ENCODE measurements at regions not wholly inside any gene's neighbourhood (a gene's known extent, or its start where the extent isn't known, plus 50 kb on each side); places are given as distances from the start of the nearest gene placed in this dataset.
"Not testable (repeated sequence)": the region's sequence is repeated elsewhere in the genome, so short reads cannot be mapped to it uniquely, and the experiment has no call there.

- Histone ChIP-seq H3K4me3 (no peak overlapping the region), H3K27ac (no peak overlapping the region)
Observed at GRCh38 chr3:161598639-161599038, 102.0 kb downstream of the OTOL1 start.

- no peak overlapping the region for H3K4me3 ChIP-seq
- no peak overlapping the region for H3K27ac ChIP-seq
Observed at GRCh38 chr3:161599697-161600096, 103.1 kb downstream of the OTOL1 start.

GRCh38 chr3:161600173-161600572 is 103.6 kb downstream of the OTOL1 start:
- no peak overlapping the region for H3K27ac ChIP-seq
- no peak overlapping the region for H3K4me3 ChIP-seq

- H3K4me3 ChIP-seq = no peak overlapping the region
- no peak overlapping the region for H3K27ac ChIP-seq
Observed at GRCh38 chr3:161602475-161602874, 105.9 kb downstream of the OTOL1 start.

GRCh38 chr3:161602918-161603317 is 106.3 kb downstream of the OTOL1 start:
- H3K4me3 ChIP-seq = no peak overlapping the region
- H3K27ac ChIP-seq = no peak overlapping the region

- H3K27ac ChIP-seq = no peak overlapping the region
- no peak overlapping the region for H3K4me3 ChIP-seq
Observed at GRCh38 chr3:161607056-161607455, 110.4 kb downstream of the OTOL1 start.

GRCh38 chr3:161619351-161619750 is 122.7 kb downstream of the OTOL1 start:
- no peak overlapping the region for H3K27ac ChIP-seq
- H3K4me3 ChIP-seq = no peak overlapping the region

- Histone ChIP-seq H3K27ac (no peak overlapping the region), H3K4me3 (no peak overlapping the region)
Observed at GRCh38 chr3:161630794-161631193, 134.2 kb downstream of the OTOL1 start.

- Histone ChIP-seq H3K4me3 (no peak overlapping the region), H3K27ac (no peak overlapping the region)
Observed at GRCh38 chr3:161631536-161631935, 134.9 kb downstream of the OTOL1 start.

- no peak overlapping the region for H3K27ac ChIP-seq
- H3K4me3 ChIP-seq = no peak overlapping the region
Observed at GRCh38 chr3:161637559-161637958, 141.0 kb downstream of the OTOL1 start.

GRCh38 chr3:161639095-161639494 is 142.5 kb downstream of the OTOL1 start:
- not testable (repeated sequence) for H3K4me3 ChIP-seq, H3K27ac ChIP-seq

GRCh38 chr3:161640181-161640580 is 143.6 kb downstream of the OTOL1 start:
- H3K4me3 ChIP-seq = no peak overlapping the region

GRCh38 chr3:161641287-161641686 is 144.7 kb downstream of the OTOL1 start:
- Histone ChIP-seq H3K4me3 (no peak overlapping the region), H3K27ac (no peak overlapping the region)

More at GRCh38 chr3:161640181-161640580, 143.6 kb downstream of the OTOL1 start:
- H3K27ac ChIP-seq = no peak overlapping the region

- no peak overlapping the region for H3K27ac ChIP-seq
- H3K4me3 ChIP-seq = no peak overlapping the region
Observed at GRCh38 chr3:161644891-161645635, 148.5 kb downstream of the OTOL1 start.

GRCh38 chr3:161647936-161648470 is 151.4 kb downstream of the OTOL1 start:
- no peak overlapping the region for H3K4me3 ChIP-seq
- H3K27ac ChIP-seq = no peak overlapping the region

GRCh38 chr3:161649900-161650484 is 153.4 kb downstream of the OTOL1 start:
- no peak overlapping the region for H3K4me3 ChIP-seq

GRCh38 chr3:161657786-161658185 is 161.2 kb downstream of the OTOL1 start:
- no peak overlapping the region for H3K4me3 ChIP-seq
- H3K27ac ChIP-seq = no peak overlapping the region

More at GRCh38 chr3:161649900-161650484, 153.4 kb downstream of the OTOL1 start:
- H3K27ac ChIP-seq = no peak overlapping the region

GRCh38 chr3:161671141-161671540 is 174.5 kb downstream of the OTOL1 start:
- no peak overlapping the region for H3K27ac ChIP-seq
- H3K4me3 ChIP-seq = no peak overlapping the region

GRCh38 chr3:161672478-161672877 is 175.9 kb downstream of the OTOL1 start:
- Histone ChIP-seq H3K4me3 (no peak overlapping the region), H3K27ac (no peak overlapping the region)

GRCh38 chr3:161673866-161674265 is 177.3 kb downstream of the OTOL1 start:
- Histone ChIP-seq H3K4me3 (no peak overlapping the region), H3K27ac (no peak overlapping the region)

- Histone ChIP-seq H3K4me3 (no peak overlapping the region), H3K27ac (no peak overlapping the region)
Observed at GRCh38 chr3:161674402-161674801, 177.8 kb downstream of the OTOL1 start.

All from skin epidermis (tissue), 12 donors.